Astrocyte of the cerebellum (primary cell): ENCODE measurements at regions not wholly inside any gene's neighbourhood (a gene's known extent, or its start where the extent isn't known, plus 50 kb on each side); places are given as distances from the start of the nearest gene placed in this dataset.

ENCODE experiments used
- DNase-seq: peaks from one replicate; pipeline ENCODE4 v3.0.0-alpha.2; 2011; ENCODE audit warnings: low read depth
- H3K4me3 ChIP-seq: 2 replicates; pipeline ENCODE4 v1.5.1; 2011; ENCODE audit warnings: mild to moderate bottlenecking, low read depth, low read length, moderate library complexity
- CTCF ChIP-seq: IDR thresholded peaks from 2 replicates; pipeline ENCODE4 v1.5.1; 2012; ENCODE audit warnings: low read length, low read depth, moderate library complexity, mild to moderate bottlenecking; ENCODE audit errors: missing control alignments
- in situ Hi-C: cut with HindIII; loops from 2 replicates; pipeline ENCODE4 v1.10.0; 2017; ENCODE audit warnings: low sequenced_read_pairs

DNA sequence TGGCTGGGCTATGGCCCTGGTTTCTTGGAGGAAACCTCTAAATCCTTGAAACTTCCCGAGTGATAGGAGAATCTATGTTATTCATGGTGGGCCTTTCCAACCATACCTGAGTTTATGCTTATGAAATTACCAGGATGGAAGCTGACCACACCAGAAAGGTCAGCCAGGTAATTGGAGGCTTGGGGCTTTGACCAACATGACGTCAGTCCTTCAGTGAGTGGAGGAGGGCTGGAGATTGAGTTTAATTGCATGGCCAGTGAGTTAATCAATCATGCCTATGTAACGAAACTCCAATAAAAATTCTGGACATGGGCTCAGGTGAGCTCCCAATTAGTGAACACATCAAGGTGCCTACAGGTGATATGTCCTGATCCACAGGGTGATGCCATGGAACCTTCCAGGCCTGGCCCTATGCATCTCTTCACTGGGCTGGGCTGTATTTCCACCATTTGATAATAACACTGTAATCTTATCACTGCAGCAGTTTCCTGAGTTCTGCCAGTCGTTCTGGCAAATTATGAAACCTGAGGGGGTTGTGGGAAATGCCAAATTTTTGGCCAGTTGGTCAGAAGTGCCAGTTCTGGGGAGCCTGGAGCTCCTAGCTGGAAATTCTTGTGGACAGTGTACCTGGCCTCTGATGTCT is 106.5 kb downstream of the CDH26 start:
- TF ChIP-seq CTCF: no peak
- no peak overlapping the region for H3K4me3 ChIP-seq
- no peak for DNase-seq
- in situ Hi-C loops: no loop called here

GRCh38 chr20:60065741-60066437 is 107.7 kb downstream of the CDH26 start:
- TF ChIP-seq CTCF: no peak
- H3K4me3 ChIP-seq: no peak overlapping the region
- no peak for DNase-seq
- in situ Hi-C loops: no loop called here

DNA sequence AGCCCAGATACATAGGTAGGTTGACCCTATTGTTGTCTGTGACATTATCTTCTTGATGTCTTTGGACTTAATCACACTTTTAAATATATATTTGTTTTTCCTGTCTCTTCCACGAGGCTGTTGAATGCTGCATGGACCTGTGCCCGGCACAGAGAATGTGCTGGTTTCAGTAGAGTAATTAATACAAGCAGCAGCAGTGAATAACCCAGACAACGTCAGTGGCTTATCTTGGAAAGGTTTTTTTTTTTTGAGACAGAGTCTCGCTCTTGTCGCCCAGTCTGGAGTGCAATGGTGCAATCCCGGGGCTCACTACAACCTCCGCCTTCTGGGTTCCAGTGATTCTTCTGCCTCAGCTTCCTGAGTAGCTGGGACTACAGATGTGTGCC is 108.2 kb downstream of the CDH26 start:
- no peak for DNase-seq
- in situ Hi-C loops: no loop called here
- no peak overlapping the region for H3K4me3 ChIP-seq
- TF ChIP-seq CTCF: no peak

- in situ Hi-C loops: no loop called here
- no peak for TF ChIP-seq CTCF
- DNase-seq: no peak
Observed at GRCh38 chr20:60068509-60068908, 110.3 kb downstream of the CDH26 start.

DNA sequence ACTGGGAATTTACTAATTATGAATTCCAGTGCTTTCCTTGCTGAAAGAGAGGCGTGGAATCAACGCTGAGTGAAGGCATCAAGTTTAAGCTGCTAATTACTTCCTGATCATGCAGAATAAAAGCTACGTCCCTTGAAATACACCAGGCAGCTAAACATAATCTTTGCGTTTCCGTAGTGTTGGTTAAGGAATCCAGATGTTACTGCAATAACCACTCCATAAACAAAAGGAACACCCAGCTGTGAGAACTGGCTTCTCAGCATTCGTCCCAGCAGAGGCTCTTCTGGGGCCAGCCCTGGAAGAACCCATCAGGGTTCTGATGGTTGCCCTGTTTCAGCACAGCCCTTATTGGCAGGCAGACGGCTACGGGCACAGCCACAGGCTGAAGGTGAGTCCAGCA is 111.4 kb downstream of the CDH26 start:
- no peak overlapping the region for H3K4me3 ChIP-seq
- in situ Hi-C loops: no loop called here
- no peak for TF ChIP-seq CTCF

More at GRCh38 chr20:60068509-60068908, 110.3 kb downstream of the CDH26 start:
- H3K4me3 ChIP-seq: no peak overlapping the region

DNA sequence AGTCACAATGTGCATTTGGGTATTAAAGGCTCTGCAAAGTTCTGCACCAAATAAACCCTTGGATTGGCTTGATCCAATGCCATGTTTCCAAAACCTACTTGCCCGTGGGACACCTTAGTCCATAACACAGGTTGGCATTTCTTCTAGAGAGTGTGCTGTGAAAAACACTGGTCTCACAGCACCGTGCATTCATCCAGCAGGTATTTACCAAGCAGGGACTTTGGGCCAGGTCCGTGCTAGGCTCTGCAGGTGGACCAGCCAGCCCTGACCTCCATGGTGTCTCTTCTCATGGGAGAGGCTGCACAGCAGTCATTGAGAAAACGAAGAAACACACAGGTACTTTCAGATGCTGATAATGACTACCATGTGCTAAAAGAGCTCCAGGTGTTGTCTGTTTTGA is 112.6 kb downstream of the CDH26 start:
- no peak overlapping the region for H3K4me3 ChIP-seq
- no peak for TF ChIP-seq CTCF
- no peak for DNase-seq
- in situ Hi-C loops: no loop called here

More for the DNA sequence above, 111.4 kb downstream of the CDH26 start:
- no peak for DNase-seq
